Endothelial cell of umbilical vein (primary cell): ENCODE measurements at regions not wholly inside any gene's neighbourhood (a gene's known extent, or its start where the extent isn't known, plus 50 kb on each side); places are given as distances from the start of the nearest gene placed in this dataset.

Experiments used
- FOS ChIP-seq: IDR thresholded peaks from 2 replicates; pipeline ENCODE4 v1.6.1; 2011; ENCODE audit warnings: mild to moderate bottlenecking, low read length, moderate library complexity, borderline replicate concordance; ENCODE audit not compliant: insufficient read depth
- POLR2A ChIP-seq: IDR thresholded peaks from 2 replicates; pipeline ENCODE4 v1.6.1; 2012; ENCODE audit warnings: low read depth, mild to moderate bottlenecking, control low read depth, low read length
- TF ChIP-seq, protein P1 (sequence below), 2 donors: IDR thresholded peaks; 1 replicate in 1 of 2; 2 replicates in 1 of 2; pipeline ENCODE4 v1.5.1; 2011; ENCODE audit warnings: low read length in 2 of 2, mild to moderate bottlenecking in 2 of 2, moderate library complexity in 2 of 2, control low read depth in 1 of 2, inconsistent platforms in 1 of 2, low read depth in 1 of 2; ENCODE audit not compliant: insufficient read depth in 1 of 2; ENCODE audit errors: extremely low read depth in 1 of 2

DNA sequence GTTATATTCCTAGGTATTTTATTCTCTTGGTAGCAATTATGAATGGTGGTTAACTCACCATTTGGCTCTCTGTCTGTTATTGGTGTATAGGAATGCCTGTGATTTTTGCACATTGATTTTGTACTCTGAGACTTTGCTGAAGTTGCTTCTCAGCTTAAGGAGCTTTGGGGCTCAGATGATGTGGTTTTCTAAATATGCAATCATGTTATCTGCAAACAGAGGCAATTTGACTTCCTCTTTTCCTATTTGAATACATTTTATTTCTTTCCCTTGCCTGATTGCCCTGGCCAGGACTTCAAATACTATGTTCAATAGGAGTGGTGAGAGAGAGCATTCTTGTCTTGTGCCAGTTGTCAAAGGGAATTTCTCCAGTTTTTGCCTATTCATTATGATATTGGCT is 310.9 kb upstream of the RBMY1B start:
- TF ChIP-seq, protein P1, sequence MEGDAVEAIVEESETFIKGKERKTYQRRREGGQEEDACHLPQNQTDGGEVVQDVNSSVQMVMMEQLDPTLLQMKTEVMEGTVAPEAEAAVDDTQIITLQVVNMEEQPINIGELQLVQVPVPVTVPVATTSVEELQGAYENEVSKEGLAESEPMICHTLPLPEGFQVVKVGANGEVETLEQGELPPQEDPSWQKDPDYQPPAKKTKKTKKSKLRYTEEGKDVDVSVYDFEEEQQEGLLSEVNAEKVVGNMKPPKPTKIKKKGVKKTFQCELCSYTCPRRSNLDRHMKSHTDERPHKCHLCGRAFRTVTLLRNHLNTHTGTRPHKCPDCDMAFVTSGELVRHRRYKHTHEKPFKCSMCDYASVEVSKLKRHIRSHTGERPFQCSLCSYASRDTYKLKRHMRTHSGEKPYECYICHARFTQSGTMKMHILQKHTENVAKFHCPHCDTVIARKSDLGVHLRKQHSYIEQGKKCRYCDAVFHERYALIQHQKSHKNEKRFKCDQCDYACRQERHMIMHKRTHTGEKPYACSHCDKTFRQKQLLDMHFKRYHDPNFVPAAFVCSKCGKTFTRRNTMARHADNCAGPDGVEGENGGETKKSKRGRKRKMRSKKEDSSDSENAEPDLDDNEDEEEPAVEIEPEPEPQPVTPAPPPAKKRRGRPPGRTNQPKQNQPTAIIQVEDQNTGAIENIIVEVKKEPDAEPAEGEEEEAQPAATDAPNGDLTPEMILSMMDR (IDR thresholded peaks at IDR 0.05; ENCODE audit: extremely low read depth in 1 of 2, insufficient read depth in 1 of 2, low read depth in 1 of 2, low read length in 2 of 2): no peak
- no peak for TF ChIP-seq POLR2A
- no peak for TF ChIP-seq FOS
